ENCODE measurements at regions not wholly inside any gene's neighbourhood (a gene's known extent, or its start where the extent isn't known, plus 50 kb on each side); places are given as distances from the start of the nearest gene placed in this dataset.

DNA sequence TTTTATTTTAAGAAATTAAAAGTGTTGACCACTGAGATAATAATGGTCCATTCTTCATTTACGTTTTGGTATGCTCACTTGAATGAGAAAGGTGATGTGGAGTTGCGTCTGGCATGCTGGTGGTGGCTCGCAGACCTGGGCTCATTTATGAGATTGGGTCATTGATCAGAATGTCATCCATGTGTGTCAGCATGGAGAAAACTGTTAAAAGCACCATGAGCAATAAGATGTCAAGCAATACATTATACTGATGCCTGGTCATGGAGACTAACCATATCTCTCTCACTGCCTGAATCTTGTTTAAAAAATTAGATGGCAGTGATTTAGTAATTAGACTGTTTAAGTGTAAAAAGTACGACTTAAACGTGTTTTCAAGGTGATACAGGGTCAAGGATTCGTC lies 503.4 kb upstream of the SEMA6D start:
- FAIRE-seq = no peak
- no peak for TF ChIP-seq GABPA (IDR thresholded peaks at IDR 0.05; ENCODE audit: borderline replicate concordance, insufficient read depth, low read length)
- no peak for TF ChIP-seq KDM4A (IDR thresholded peaks at IDR 0.05; ENCODE audit: low read depth, low read length, severe bottlenecking)
- TF ChIP-seq HDAC6 (IDR thresholded peaks at IDR 0.05; ENCODE audit: low read depth, low read length) = no peak
- TF ChIP-seq YY1 (IDR thresholded peaks at IDR 0.05; ENCODE audit: low read depth, low read length) = no peak
- no peak for TF ChIP-seq JUND (IDR thresholded peaks at IDR 0.05; ENCODE audit: low read length)
- no peak for TF ChIP-seq NANOG (IDR thresholded peaks at IDR 0.05; ENCODE audit: insufficient read depth, low read depth, low read length, poor library complexity, severe bottlenecking)
- TF ChIP-seq ZNF274 (IDR thresholded peaks at IDR 0.05; ENCODE audit: borderline replicate concordance, extremely low read depth, low read length) = no peak
- TF ChIP-seq RAD21 (IDR thresholded peaks at IDR 0.05 in 1 of 2, conservative IDR thresholded peaks at IDR 0.05 in 1 of 2; ENCODE audit: low read depth in 2 of 2, low read length in 2 of 2) = no peak
- TF ChIP-seq CEBPB (IDR thresholded peaks at IDR 0.05; ENCODE audit: low read depth, low read length) = no peak
- TF ChIP-seq CHD2 (IDR thresholded peaks at IDR 0.05; ENCODE audit: low read length) = no peak
- no peak for TF ChIP-seq ASH2L (IDR thresholded peaks at IDR 0.05; ENCODE audit: low read length)
- no peak for TF ChIP-seq SIN3A (conservative IDR thresholded peaks at IDR 0.05 in 1 of 2, IDR thresholded peaks at IDR 0.05 in 1 of 2; ENCODE audit: low read depth in 1 of 2, low read length in 2 of 2)
- TF ChIP-seq SP1 (IDR thresholded peaks at IDR 0.05; ENCODE audit: low read depth, low read length) = no peak
- TF ChIP-seq BACH1 (IDR thresholded peaks at IDR 0.05; ENCODE audit: low read length) = no peak
- TF ChIP-seq SP2 (IDR thresholded peaks at IDR 0.05; ENCODE audit: low read length) = no peak
- no peak for TF ChIP-seq CREB1 (IDR thresholded peaks at IDR 0.05)

More for the DNA sequence above, 503.4 kb upstream of the SEMA6D start:
- Histone ChIP-seq H3K27ac (ENCODE audit: low read depth, low read length) (no peak overlapping the region), H3K79me2 (ENCODE audit: control insufficient read depth in 1 of 2, insufficient read depth in 2 of 2, low read length in 2 of 2) (no peaks in the 10 kb centered on the region), H3K79me1 (ENCODE audit: low read depth, low read length) (no peaks in the 10 kb centered on the region), H3K9me3 (ENCODE audit: insufficient read depth in 2 of 2, low read depth in 1 of 2, low read length in 1 of 2) (no peaks in the 10 kb centered on the region), H4K8ac (ENCODE audit: extremely low read depth, insufficient read depth, low read length) (no peak overlapping the region), H2AK5ac (ENCODE audit: low read depth, low read length) (no peak overlapping the region), H4K5ac (ENCODE audit: insufficient read length, low read depth, low read length) (no peak overlapping the region), H3K18ac (ENCODE audit: extremely low read depth, low read length) (no peak overlapping the region), H2AFZ (ENCODE audit: low read length) (no peak overlapping the region), H3K36me3 (ENCODE audit: control insufficient read depth in 2 of 4, insufficient read depth in 4 of 4, low read length in 3 of 4) (no peaks in the 10 kb centered on the region), H3K23ac (ENCODE audit: insufficient read length) (no peak overlapping the region), H3K4ac (replicated peaks; ENCODE audit: insufficient read length, low read depth, low read length) (no peak overlapping the region), H2BK120ac (replicated peaks; ENCODE audit: low read depth, low read length) (no peak overlapping the region), H3K23me2 (ENCODE audit: low read depth, low read length) (no peaks in the 10 kb centered on the region; the same call in 1 of the 2 replicates), H3K27me3 (replicated peaks in 1 of 4; ENCODE audit: control insufficient read depth in 3 of 4, extremely low read depth in 1 of 4, insufficient read depth in 3 of 4, low read length in 3 of 4) (no peaks in the 10 kb centered on the region), H2BK12ac (ENCODE audit: low read depth, low read length) (no peak overlapping the region), H3K56ac (replicated peaks; ENCODE audit: insufficient read length, low read depth, low read length) (no peak overlapping the region), H4K20me1 (replicated peaks in 1 of 2; ENCODE audit: control insufficient read depth in 1 of 2, insufficient read depth in 2 of 2, low read length in 2 of 2) (no peaks in the 10 kb centered on the region), H3K14ac (ENCODE audit: insufficient read length) (no peak overlapping the region), H2BK5ac (ENCODE audit: low read depth, low read length) (no peak overlapping the region), H3K4me3 (ENCODE audit: extremely low read depth in 1 of 4, insufficient read depth in 2 of 4, low read depth in 3 of 4, low read length in 4 of 4) (no peak overlapping the region), H3K9ac (replicated peaks in 1 of 4; ENCODE audit: extremely low read depth in 1 of 4, low read depth in 3 of 4, low read length in 3 of 4) (no peak overlapping the region), H2BK15ac (ENCODE audit: low read length) (no peak overlapping the region), H4K91ac (replicated peaks; ENCODE audit: insufficient read length, low read length) (no peak overlapping the region), H3K4me1 (replicated peaks in 1 of 4; ENCODE audit: control insufficient read depth in 3 of 4, insufficient read depth in 4 of 4, low read length in 3 of 4) (no peaks in the 10 kb centered on the region), H2BK20ac (ENCODE audit: low read length) (no peak overlapping the region), H3K4me2 (ENCODE audit: insufficient read depth in 1 of 2, low read depth in 2 of 2, low read length in 2 of 2) (no peak overlapping the region)
- ChIA-PET CTCF (ENCODE audit: partially characterized antibody) (no interaction called here), POLR2A (ENCODE audit: partially characterized antibody) (no interaction called here)
- WGBS, 2 experiments (ENCODE audit: extremely low coverage in 1 of 2, insufficient coverage in 1 of 2, insufficient read length in 1 of 2, insufficient replicate concordance in 2 of 2, low coverage in 1 of 2, low lambda C conversion rate in 2 of 2, missing lambda C conversion rate in 1 of 2) = 84% methylated on average over 6 of the region's 6 CpGs; no CpG with 5 or more reads in 1 of the 2 experiments
- DNase-seq (ENCODE audit: low read depth in 1 of 2, low spot score in 2 of 2) = no peak

All from H1 (cell line).